NCI-H1092 treated with DMSO at 0.1 percent for 48 hours (cell line): ENCODE measurements at regions not wholly inside any gene's neighbourhood (a gene's known extent, or its start where the extent isn't known, plus 50 kb on each side); places are given as distances from the start of the nearest gene placed in this dataset.

ENCODE experiments used
- DNase-seq: peaks from one replicate; lab custom pipeline; 2025; lab: John Stamatoyannopoulos, UW

GRCh38 chr6:144578385-144579350 is 293.5 kb downstream of the UTRN start:
- DNase-seq, result no peak

GRCh38 chr6:144580039-144580438 is 294.9 kb downstream of the UTRN start:
- no peak for DNase-seq

DNA sequence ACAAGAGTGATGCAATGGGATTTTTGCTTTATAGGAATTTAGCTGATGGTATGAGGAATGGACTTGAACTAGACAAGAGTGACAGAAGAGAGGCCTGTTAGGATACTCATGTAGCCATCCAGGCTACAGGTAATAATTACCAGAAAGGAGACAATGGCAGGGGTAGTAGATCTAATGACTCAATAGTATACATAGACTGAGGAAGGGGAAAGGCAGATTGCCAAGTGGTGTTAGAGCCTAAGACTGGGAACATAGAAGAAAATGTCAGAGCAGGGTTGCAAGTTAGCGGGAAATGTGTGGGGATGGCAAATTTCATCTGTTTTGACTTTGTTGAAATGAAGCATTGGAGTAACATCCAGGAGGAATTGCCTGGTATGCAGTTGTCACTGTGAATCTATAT is 295.6 kb downstream of the UTRN start:
- no peak for DNase-seq

- peak; percentile 47 for DNase-seq
Measured at GRCh38 chr6:144581812-144582537, 296.8 kb downstream of the UTRN start.

DNA sequence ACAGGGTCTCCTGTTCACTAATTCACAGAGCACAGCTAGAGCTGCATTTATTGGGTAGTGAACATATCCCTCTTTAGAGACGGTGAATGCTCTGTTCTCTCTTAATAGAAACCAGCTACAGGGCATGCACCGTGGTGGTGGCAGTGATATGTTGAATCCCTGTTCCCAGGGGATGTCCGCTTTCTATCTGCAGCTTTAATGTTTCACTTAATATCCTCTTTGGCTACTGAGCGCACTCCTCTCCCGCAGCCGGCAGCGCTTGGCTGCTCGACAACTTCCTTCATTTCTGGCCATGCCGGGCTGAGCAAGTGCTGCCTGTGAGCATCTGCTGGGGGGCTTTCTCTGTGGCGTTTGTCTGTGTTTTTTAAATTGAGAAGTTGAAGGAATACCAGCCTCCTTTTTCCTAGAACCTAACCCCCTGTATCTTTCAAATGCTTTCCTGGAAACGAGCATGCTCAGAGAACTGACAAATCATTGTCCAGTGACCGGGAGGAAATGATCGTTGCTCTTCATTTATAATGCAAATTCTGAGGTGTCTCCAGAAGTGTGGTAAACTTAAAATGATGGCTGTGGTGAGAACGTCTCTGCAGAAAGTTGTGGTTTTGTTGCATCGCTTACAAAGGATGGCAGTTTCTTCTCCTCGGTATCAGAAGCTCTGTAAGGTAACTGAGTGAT is 297.9 kb downstream of the UTRN start:
- peak; percentile 65 for DNase-seq

- DNase-seq, result peak; percentile 42
Measured at GRCh38 chr6:144583614-144583954, 298.4 kb downstream of the UTRN start.

GRCh38 chr6:144585217-144585814 is 300.2 kb downstream of the UTRN start:
- peak; percentile 61 for DNase-seq

DNA sequence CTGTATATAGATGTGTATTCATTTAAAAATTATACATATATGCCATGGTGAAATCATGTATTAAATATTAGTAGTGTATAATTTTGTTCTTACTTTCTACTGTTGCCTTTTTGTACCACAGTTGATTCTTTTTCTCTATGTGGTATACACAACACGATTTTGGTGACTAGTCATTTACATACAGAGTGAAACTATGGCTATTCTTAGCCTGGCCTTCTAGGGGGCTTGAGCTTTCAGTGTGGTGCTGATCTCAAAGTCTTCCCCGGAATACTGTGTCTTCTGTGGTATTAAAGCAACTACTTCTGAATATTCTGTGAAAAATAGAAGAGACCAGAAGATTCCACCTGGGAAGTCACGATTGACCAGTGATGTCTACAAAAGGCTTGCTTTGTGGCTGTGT is 301.9 kb downstream of the UTRN start:
- no peak for DNase-seq

- no peak for DNase-seq
Measured at GRCh38 chr6:144588697-144589325, 303.7 kb downstream of the UTRN start.

DNA sequence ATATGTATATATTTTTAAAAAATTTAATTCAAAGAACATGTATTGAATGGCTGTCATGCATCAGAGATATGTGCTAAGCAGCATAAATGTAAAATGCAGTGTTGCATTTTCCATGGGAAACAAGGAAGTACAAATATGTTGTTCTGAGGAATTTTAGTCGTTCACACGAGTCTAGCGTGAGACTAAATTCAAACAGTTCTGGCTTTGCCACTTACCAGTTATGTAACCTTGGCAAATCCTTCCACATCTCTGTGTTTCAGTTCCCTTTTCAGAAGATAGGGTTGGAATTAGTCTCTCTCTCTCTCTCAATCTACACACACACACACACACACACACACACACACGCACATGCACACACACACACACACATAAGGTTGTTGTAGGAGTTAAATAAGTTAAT is 305.4 kb downstream of the UTRN start:
- DNase-seq, result no peak

DNA sequence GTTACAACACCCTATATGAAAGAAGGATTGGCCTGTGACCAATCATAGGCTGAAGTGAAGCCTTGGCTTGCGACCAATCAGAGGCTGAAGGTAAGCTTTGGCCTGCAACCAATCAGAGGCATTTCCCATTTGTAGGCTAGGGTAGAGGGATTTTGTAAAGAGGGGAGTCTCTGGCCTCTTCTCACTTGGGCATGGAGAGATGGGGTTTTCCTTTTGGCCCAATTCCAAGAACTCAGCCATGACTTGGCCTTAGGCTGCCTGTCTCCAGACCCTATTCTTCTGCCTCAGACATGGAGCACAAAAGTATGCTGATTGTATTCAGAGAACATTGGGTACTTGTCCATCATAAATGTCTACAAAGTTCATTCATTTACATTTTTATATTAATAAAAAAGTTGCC is 308.3 kb downstream of the UTRN start:
- DNase-seq, result no peak

GRCh38 chr6:144594585-144594984 is 309.4 kb downstream of the UTRN start:
- no peak for DNase-seq

GRCh38 chr6:144595266-144595665 is 310.1 kb downstream of the UTRN start:
- DNase-seq, result no peak

DNA sequence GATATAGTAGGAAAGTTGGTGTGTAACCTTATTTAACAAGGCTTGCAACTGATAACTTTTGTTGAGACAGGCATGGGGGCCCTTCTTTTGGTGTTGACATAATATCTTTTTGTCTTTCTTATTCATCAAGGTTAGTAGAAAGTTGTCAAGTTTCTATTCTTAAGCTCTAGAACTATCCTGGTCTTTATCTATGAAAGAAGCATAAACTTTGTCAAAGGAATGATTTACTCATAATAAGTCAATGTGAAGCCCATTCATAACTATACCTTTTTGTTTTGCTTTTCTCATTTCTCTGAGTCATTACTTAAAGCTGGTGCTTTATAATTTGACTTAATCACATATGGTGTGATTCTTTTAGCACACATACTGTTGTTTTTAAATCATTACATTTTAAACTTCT is 312.4 kb downstream of the UTRN start:
- no peak for DNase-seq

- no peak for DNase-seq
Measured at GRCh38 chr6:144599615-144600014, 314.5 kb downstream of the UTRN start.

- DNase-seq, result no peak
Measured at GRCh38 chr6:144601221-144601620, 316.1 kb downstream of the UTRN start.

DNA sequence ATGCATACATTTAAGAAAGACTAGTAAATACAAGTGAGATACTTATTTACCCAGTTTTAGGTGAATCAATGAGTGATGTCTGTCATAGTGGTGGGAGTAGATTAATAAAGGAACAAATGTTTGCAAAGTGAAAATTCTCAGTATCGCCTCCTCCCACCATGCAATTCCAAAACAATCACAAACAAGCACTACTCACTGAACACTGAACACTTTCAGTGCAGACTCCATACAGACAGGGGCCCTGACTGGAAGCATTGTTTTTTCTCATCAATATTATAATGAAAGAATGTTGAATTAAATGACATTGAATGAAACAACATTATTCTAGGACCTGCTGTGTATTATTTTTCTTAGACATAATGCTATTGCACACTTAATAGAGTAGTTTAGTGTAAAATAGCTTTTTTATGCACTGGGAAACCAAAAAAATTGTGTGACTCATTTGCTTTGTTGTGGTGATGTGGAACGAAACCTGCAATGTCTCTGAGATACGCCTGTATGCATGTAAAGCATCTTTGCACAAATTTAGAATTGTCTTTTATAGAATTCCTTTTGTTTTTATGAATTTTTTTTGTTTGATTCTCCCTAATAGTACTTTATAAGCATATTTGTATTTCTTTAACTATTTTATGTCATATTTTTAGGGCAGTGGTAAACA is 317.5 kb downstream of the UTRN start:
- no peak for DNase-seq

DNA sequence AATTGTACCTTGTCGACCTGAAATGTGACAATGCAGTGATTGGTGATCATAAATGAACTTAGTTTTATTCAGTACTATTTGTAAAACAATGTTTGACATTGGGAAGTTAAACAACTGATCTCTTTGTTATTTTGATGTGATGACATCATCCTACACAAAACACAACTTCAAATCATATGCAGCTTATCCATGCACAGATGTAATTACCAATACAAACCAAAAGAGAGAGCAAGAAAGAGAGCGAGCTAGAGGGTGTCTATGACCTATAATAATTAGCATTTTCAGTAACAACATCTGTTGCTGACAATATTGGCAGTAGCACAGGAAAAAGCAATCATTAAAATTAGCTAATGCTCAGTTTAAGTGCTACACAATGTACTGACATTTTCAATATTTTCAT is 320.9 kb downstream of the UTRN start:
- DNase-seq, result no peak

- DNase-seq, result no peak
Measured at GRCh38 chr6:144607998-144608735, 323.0 kb downstream of the UTRN start.

GRCh38 chr6:144612811-144613210 is 327.7 kb downstream of the UTRN start:
- no peak for DNase-seq

- no peak for DNase-seq
Measured at GRCh38 chr6:144613859-144614258, 328.7 kb downstream of the UTRN start.
